HEK293T (cell line): ENCODE measurements at regions not wholly inside any gene's neighbourhood (a gene's known extent, or its start where the extent isn't known, plus 50 kb on each side); places are given as distances from the start of the nearest gene placed in this dataset.

Experiments used
- ARNT ChIP-seq: fragments of 450-650 bp; IDR thresholded peaks from 2 replicates; pipeline ENCODE4 v1.6.1; 2017; ENCODE audit warnings: mild to moderate bottlenecking
- BHLHE40 ChIP-seq: fragments of 450-650 bp; IDR thresholded peaks from 2 replicates; pipeline ENCODE4 v1.6.1; 2016; ENCODE audit warnings: mild to moderate bottlenecking, moderate library complexity, borderline replicate concordance
- CTBP1 ChIP-seq: fragments of 450-650 bp; IDR thresholded peaks from 2 replicates; pipeline ENCODE4 v1.6.1; 2016; ENCODE audit warnings: borderline replicate concordance
- ELF4 ChIP-seq: fragments of 450-650 bp; IDR thresholded peaks from 2 replicates; pipeline ENCODE4 v1.6.1; 2017; ENCODE audit warnings: antibody characterized with exemption
- FOXA1 ChIP-seq: fragments of 450-650 bp; IDR thresholded peaks from 2 replicates; pipeline ENCODE4 v1.6.1; 2016; ENCODE audit warnings: mild to moderate bottlenecking
- FOXK2 ChIP-seq: fragments of 450-650 bp; IDR thresholded peaks from 2 replicates; pipeline ENCODE4 v1.6.1; 2016; ENCODE audit warnings: mild to moderate bottlenecking
- FOXM1 ChIP-seq: fragments of 450-650 bp; IDR thresholded peaks from 2 replicates; pipeline ENCODE4 v1.6.1; 2017; ENCODE audit warnings: mild to moderate bottlenecking, borderline replicate concordance
- HDGF ChIP-seq: fragments of 450-650 bp; IDR thresholded peaks from 2 replicates; pipeline ENCODE4 v1.6.1; 2017; ENCODE audit warnings: antibody characterized with exemption, borderline replicate concordance
- LEF1 ChIP-seq: fragments of 450-650 bp; IDR thresholded peaks from 2 replicates; pipeline ENCODE4 v1.6.1; 2017; ENCODE audit warnings: mild to moderate bottlenecking, borderline replicate concordance
- PKNOX1 ChIP-seq: fragments of 450-650 bp; IDR thresholded peaks from 2 replicates; pipeline ENCODE4 v1.6.1; 2016
- SP1 ChIP-seq: fragments of 450-650 bp; IDR thresholded peaks from 2 replicates; pipeline ENCODE4 v1.6.1; 2017
- SUZ12 ChIP-seq: fragments of 450-650 bp; IDR thresholded peaks from 2 replicates; pipeline ENCODE4 v1.6.1; 2016; ENCODE audit warnings: mild to moderate bottlenecking
- TARDBP ChIP-seq: fragments of 450-650 bp; IDR thresholded peaks from 2 replicates; pipeline ENCODE4 v1.6.1; 2016
- ZNF384 ChIP-seq: fragments of 450-650 bp; IDR thresholded peaks from 2 replicates; pipeline ENCODE4 v1.6.1; 2016

- TF ChIP-seq SUZ12, result no peak
- TF ChIP-seq ARNT, result no peak
- no peak for TF ChIP-seq ZNF384
- no peak for TF ChIP-seq PKNOX1
- no peak for TF ChIP-seq FOXA1
- no peak for TF ChIP-seq BHLHE40
- no peak for TF ChIP-seq SP1
- no peak for TF ChIP-seq ELF4
- no peak for TF ChIP-seq TARDBP
- no peak for TF ChIP-seq FOXM1
- TF ChIP-seq FOXK2, result no peak
- TF ChIP-seq HDGF, result no peak
- TF ChIP-seq LEF1, result no peak
- TF ChIP-seq CTBP1, result no peak
Measured at GRCh38 chr13:73505376-73505890, 446.6 kb downstream of the KLF5 start.
